GM19240 (cell line): ENCODE measurements at regions not wholly inside any gene's neighbourhood (a gene's known extent, or its start where the extent isn't known, plus 50 kb on each side); places are given as distances from the start of the nearest gene placed in this dataset.

ENCODE experiments used
- DNase-seq: peaks from one replicate; pipeline ENCODE4 v3.0.0; 2011; ENCODE audit warnings: low spot score; ENCODE audit not compliant: insufficient read length

DNA sequence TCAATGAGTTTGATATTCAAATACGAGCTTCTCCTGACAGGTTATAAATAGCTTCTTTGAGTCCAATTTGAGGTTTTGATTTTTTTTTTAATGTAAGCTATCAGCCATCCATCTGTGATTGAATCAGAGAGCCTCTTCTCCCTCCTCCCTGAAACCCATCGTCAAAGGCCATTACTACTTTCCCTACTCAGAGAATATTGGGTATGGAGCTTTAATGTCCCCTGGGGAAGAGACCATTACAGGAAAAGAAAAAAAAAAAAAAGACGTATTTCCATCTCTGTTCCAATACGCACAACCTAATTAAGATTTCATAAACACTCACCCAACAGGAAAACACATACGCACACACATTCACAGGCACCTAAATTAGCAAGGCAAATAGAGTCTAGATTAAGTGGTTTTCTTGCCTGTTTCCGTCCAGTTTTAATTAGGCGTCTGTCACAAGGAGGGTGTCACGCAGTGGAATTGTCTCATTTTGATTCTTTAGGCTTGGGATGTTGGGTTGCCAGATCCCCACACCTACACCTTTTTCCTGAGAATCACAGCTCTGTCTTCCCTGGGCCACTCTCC, 194.3 kb upstream of the RPL38 start:
- DNase-seq, result no peak

DNA sequence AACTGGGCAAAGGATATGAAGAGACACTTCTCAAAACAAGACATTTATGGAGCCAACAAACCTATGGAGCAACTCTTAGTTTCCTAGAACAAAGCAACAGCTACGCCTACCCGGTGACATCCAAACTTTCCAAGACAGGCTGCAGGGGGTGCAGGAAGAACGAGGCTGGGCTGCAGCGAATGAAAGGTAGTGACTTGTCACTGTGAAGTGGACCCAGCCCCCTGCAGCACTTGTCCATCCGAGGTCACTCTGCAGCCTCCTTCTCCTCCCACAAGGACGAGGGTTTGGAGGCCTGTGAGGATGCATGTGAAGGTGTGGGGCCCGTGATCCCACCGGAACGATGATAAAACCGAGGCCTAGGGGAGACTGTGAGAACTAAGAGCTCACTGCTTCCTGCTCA, 192.6 kb upstream of the RPL38 start:
- DNase-seq, result no peak

DNA sequence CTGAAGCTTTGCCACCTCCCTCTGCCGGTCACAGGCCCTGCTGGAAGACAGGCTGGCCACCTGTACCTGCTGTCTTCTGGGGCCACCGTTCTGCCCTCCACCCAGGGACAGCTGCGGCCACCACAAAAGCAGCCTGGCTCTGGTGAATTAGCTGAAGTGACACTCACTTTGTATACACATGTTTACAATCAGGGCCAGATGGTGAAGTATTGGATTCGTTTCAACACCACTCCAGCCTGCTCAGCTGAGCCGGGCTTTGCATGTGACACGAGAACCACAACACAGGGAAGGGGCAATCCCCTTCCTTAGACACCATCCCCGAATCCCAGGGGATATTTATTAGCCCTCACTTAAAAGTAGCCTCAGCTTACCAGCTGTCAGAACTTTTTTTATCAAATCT, 191.5 kb upstream of the RPL38 start:
- no peak for DNase-seq

DNA sequence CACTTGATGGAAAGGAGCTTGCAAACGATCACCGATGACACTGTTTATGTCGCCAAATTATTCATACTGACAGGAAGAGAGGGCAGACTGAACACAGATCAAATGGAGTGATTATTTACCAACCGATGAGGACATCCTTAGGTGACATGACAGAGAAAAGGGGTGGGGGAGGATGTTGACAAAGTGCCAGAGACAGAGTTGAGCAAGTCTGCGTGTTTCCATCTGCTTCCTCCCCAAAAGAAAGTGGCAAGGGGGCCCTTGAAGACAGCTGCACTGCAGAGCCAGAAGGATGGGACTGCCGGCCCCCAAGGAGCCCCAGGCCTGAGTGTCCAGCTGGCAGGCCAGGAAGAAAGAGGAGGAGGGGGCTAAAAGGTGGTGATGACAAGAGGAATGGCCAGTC, 191.0 kb upstream of the RPL38 start:
- no peak for DNase-seq

DNA sequence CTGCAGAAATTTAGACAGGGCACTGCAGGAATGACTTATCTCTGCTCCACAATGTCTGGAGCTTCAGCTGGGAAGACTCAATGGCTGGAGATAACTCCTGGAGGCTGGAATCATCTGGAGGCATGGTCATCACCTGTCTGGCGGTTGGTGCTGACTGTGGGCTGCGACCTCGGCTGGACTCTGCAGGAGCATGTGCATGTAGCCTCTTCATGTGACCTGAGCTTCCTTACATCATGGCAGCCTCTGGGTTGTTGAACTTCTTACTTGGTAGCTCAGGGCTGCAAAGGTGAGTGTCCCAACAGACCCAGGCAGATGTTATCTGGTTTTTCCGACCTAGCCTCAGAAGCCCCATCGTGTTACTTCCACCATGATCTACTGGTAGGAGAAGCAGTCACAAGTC, 188.2 kb upstream of the RPL38 start:
- no peak for DNase-seq

DNA sequence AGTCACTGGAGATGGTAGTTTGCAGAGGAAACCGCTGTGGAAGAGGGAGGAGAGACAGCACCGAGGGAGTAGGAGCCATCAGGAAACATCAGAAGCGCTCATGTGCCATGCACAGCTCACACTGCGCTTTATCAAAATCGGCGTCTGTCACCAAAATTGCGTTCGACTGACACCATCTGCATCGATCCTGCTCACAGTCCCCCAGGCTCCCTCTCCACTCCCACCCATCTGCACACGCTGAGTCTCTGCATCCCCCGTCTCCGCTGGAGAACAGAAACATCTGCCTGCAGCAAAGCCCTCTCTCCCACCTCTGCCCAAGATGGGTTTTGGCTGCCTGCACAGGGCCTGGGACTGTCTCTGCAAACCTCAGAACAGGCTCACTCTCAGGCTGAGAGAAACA, 187.5 kb upstream of the RPL38 start:
- DNase-seq, result no peak

DNA sequence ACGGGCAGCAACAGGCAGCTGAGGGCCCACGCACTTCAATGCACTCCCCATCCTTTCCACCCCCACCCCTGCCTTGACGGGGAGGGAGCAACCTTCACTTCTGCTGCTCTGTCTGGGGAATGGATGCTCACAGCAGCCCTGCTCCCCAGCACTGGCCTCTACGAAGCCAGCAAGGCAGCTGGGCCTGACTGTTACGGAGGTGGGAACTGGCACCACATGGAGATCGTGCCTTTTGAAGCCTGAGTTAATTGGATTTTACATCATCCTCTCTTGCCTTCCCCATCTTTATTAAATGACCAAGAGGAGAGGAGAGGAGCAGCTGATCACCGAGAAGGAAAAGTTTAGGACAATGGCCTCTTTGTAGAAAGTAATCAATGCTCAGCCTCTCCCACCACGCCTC, 187.0 kb upstream of the RPL38 start:
- no peak for DNase-seq

DNA sequence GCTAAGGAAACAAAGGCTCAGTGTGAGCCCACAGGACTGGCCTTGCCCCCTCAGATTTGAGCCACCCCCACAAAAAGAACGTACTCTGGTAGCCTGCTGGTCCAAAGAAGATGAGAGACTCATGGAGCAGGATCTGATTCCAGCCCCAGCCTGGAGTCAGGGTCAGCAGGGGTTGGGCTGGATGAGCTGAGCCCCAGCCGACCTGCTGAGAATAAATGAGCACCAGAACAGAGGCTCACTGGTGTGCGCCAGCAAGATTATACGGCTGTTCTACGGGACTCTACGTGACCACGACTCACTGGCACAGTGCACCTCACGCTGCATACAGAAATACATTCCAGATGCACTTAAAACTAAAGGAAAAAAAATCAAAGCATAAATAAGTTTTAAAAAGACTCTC, 186.0 kb upstream of the RPL38 start:
- DNase-seq, result no peak

DNA sequence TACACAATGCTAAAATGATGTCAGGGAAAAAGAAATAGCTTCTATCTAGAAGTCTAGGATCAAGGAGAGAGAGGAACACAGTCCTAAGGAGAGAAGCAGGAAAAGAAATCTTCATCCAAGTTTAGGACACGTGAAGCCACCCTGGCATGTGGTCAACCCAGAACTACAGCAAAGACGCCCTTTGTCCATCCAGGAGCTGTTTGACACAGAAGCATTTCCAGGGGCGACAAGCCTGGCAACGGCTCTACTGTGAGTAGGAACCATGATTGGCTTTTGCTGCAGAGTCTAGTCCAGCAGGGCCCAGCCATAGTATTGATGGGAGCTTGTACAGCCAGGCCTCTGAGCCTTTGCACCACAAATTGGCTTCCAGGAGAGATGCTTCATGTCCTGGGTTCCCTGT, 185.4 kb upstream of the RPL38 start:
- DNase-seq, result no peak

DNA sequence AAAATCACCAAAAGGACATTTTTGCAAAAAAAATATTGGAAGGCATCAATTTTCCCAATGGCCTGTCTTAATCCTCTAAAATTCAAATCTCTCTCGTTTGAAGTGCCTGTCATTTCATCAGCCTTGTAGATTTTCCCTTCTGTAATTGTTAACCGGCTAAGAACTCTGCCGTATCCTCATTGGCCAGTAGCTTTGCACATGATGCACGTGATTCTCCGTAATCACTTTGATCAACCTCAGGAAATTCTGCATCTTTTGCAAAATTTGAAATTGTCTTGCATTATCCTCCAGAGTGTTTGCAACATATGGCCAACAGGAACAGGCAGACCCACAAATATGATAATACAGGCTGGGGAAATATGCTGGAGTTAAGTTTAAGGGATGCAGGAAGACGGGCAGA, 184.2 kb upstream of the RPL38 start:
- DNase-seq, result no peak

DNA sequence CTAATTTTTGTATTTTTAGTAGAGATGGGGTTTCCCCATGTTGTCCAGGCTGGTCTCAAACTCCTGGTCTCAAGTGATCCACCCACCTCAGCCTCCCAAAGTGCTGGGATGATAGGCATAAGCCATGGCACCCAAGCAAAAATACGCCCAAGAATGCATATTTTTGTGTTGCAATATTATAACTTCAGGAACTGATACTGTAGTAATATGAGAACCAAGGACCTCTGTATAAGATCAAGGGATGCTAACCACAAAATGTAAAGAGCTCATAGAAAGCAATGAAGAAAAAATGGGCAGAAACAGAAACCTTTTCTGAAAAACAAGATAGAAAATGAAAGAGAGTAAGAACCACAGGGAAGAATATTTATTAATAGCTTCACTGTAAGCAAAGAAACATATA, 183.6 kb upstream of the RPL38 start:
- no peak for DNase-seq

DNA sequence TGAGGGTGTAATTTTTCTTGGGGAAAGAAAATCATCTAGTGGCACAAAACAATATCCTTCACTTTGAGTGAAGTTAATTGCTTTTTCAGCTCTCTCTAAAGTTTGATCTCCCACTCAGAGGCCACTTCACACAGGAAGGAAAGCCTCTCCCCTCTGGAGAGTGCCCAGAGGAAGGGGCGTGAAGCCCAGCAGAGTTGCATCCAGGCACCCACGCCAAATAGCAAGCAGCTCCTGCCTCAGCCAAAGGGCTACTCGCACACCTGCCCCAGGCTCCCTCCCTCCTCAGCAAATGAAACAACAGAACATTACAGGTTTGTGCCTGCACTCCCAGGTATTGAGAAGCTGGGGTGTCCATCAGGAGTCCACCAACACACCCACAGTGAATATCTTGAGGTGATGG, 183.0 kb upstream of the RPL38 start:
- no peak for DNase-seq

DNA sequence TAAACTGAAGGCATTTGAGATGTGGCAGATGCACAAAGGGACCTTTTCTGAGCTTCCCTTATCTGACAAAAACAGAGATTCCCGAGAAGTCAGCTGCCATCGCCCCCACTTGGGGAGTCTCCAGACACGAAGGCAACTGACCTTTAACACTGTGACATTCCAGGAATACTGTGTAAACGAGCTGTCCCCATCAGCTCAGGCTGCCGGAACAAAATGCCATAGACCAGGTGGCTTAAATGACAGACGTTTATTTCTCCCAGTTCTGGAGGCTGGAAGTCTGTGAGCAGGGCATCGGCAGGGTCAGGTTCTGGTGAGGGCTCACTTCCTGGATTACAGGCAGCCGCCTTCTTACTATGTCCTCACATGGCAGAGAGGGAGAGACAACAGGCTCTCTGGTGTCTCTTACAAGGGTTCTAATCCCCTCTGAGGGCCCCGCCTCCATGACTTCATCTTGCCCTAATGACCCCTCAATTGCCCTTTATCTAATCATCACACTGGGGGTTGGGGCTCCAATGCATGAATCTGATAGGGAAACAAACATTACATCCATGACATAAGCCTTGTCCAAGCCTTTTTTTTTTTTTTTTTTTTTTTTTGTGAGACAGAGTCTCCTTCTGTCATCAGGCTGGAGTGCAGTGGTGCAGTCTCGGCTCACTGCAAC, 178.5 kb upstream of the RPL38 start:
- DNase-seq, result no peak

DNA sequence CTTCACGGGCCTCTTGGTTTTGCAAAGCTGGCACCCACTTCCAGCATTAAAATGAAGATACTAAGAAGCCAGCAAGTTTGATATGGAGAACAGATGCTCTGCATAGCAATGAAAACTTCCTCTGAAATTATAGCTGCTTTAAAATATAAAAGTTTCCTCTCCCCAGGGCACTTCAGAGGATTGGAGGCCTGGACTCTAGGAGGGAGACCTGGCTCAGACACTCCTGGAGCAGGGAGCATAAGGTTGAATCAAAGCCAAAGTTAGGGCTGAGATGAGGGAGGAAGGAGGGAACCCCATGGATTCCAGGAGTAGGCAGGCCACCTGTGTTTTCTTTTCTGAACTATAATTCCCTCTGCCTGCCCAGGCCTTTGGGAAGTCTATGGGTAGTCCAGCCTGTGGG, 176.0 kb upstream of the RPL38 start:
- DNase-seq, result no peak

DNA sequence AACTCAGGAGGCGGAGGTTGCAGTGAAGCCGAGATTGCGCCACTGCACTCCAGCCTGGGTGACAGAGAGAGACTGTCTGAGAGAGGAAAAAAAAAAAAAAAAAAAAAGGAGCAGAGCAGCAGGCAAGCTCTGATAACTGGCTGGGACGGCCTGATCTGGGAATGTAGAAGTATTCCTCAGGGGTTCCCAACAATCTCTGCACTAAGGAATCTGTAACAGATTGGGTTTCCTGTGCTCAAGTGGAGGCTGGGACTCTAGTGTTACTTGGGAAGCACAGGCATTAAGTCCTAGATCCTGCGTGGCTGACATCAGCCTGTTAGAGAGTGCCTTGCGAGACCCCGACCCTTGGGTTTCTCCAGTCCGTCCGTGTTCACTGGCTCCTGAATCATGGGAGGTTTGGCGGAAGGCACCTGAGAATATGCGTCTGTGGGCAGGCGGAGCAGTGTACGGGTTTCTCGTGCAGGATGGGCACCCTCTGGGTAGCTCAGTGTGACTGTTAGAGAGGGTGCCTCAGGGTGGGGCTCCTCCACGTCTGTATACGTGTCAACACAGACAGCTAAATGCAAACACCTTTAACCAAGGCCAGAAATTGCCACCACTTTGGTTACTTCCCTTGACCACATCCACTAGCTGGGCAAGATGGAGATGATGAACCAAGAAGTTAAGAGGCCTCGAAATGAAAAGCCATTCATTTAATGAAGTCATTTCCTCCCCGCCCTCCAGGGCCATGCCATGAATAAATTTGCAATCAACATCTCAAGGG, 174.9 kb upstream of the RPL38 start:
- DNase-seq, result no peak

DNA sequence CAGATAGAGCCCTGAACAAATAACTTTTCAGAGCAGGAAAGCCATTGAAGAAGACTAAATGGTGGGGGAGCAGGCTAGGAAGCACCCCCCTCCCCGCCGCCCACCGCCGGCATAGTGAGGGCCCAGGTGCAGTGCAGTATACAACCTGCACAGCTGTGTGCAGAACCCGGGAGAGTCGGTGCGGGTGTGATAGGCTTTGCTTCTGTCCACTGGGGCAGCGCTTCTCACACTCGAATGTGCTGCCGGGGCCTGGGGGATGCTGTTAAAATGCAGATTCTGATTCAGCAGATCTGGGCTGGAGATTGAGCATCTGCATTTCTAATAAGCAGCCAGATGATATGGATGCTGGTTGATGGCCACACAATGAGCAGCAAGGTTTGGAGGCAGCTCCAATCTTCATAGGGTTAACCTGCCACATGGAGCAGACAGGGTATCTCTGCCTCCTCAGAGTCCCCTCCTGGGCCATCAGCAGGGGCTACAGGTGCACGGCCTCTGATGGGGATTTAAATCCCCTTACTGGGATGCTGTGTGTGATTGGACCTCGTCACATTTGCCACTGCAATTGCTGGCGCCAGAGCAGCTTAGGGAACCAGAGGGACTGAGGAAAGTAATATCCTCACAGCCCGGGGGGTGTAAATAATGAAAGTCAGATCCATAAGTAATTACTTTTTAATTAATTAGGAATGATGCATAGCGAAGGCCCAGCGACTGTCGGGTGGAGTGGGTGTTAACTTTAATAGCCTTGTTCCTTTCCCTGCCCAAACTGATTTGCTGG, 172.0 kb upstream of the RPL38 start:
- no peak for DNase-seq

DNA sequence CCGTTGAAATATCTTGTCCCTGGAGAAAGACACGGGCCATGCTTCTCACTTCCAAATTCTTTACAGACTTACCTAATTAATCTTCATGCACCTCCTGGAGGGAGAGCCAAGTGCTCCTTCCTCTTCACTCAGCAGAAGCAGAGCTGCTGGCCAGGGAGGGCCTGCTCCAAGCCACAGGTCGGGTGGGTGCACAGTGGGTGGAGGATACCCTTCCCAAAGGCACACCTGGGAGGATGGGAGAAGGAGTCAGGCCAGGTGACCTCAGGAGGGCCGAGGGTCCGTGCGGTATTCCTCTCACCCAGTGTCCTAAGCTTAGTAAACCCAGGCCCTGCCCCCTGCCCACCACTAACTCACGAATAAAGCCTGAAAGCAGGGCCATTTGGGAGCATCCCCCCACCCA, 171.3 kb upstream of the RPL38 start:
- no peak for DNase-seq

DNA sequence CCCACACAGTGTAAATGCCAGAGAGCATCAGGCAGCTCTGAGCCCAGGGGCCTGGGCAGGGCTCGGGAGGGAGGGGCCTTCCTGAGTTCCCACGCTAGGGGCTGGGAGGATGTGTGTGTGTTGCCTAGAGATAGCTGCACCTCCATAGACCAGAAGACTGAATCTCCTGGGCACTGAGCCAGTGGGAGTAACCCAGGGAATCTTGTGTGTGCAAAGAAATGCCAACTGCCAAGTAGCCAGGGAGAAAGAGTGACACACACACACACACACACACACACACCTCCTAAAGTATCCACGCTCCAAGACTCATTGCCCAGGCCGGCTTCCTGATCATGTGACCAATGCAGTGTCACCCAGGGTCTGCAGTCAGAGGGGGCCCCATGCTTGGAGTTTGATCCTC, 166.2 kb upstream of the RPL38 start:
- no peak for DNase-seq

DNA sequence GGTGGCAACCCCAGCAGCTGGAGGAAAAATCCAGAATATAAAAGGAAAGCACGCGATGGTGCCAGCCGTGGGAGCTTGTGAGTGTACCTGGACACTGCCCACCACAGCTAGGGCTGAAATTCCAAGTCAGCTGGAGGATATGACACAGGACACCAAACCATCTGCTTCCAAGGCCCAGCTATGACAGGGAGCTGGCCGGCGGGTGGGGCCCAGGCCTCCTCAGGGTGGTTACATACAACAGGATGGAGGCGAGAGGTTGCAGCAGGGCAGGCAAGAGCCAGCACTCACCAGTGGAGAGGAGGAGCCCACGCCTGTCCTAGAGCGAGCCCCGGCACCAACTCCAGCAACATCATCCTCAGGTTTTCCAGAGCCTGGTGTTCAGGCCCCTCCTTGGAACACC, 163.2 kb upstream of the RPL38 start:
- no peak for DNase-seq

DNA sequence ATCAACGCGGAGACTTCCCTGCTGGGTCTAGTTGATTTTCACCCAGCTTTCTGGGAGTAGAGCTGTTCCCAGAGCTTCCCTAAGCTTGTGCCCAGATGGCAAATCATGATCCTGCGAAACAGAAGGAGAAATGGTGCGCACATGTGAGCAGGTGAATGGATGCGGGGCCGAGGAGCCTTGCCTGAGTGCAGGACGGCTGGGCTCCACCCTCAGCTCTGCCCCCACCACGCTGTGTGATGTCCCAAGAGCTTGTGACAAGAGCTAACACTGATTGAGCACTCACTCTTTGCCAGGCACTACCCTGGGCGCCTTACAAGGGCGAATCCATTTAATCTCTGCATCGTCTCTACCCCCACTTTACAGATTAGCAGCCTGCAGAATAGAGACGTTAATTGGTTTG, 162.7 kb upstream of the RPL38 start:
- DNase-seq, result no peak

DNA sequence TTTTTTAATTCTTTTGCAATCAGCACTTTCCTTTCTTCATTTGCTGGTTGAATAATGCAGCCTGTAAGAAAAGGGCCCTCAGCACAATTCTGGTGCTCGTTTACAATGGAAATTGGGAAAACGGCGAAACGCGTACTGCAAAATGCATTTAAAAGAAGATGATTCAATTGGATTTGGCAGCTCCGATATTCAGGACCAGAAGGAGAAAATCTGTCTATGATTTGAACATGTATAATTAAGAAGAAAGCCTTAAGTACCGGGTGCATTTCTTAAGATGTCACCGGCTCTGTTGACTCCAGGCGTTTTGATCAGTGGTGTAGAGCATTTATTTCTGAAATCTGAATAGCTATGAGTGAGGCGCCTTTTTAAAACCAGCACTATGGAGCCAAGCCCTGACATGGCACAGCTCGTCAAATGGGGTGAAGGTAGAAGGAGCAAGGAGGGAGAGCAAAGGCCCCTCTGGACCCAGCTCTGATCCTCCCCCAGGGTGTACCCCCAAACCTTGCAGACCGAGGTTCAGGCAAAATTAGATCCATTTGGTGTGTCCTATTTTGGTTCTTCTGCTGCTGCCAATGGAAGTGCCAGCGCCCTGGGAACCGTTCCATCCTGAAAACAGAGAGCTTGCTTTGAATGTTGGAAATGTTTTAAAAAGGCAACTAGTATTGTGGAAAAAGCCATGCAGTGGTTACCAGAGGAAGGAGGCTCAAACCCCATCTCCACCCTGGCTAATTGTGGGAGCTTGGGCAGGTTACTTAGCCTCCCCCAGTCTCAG, 161.4 kb upstream of the RPL38 start:
- DNase-seq, result no peak
